ENCODE measurements at regions not wholly inside any gene's neighbourhood (a gene's known extent, or its start where the extent isn't known, plus 50 kb on each side); places are given as distances from the start of the nearest gene placed in this dataset.

DNA sequence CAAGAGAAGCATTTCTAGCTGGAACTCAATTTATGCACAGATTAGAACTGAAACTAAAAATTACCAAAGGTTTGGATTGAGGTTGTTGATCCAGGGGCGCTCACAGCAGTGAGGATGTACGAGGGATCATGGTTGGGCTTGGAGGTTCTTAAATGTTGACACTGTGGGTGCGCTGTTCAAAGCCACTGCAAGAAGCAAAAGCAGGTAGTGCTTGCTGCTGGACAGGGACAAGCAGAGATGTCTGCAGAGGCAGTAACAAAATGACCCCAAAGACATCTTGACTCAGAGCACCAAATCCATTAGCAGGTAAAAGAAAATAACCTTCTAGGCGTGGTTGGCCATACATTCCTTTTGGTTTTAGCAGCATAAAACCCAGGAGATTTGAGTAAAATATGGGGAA is 468.4 kb downstream of the ZSWIM6 start:
- DNase-seq: no peak

GRCh38 chr5:61801174-61801573 is 469.1 kb downstream of the ZSWIM6 start:
- DNase-seq: no peak

DNA sequence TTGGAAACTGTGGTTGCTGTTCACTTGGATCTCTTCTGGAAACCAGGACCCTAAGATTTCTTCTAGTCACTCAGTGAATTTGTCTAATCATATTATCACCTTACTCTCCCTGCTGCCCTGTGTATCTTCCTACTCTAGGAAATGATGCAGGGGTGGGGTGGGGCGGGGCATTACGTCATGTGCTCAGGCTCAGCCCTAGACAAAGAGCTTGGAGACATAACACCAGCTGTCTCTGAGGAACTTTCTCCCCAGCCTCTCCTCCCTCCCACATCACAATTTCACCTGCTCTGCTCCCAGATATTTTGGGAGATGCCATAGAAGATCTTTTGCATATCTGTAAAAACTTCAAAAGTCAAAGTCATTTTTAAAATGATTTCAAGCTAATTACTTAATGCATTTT is 470.4 kb downstream of the ZSWIM6 start:
- no peak for DNase-seq

- DNase-seq: peak; percentile 56
Observed at GRCh38 chr5:61805101-61805500, 473.0 kb downstream of the ZSWIM6 start.

DNA sequence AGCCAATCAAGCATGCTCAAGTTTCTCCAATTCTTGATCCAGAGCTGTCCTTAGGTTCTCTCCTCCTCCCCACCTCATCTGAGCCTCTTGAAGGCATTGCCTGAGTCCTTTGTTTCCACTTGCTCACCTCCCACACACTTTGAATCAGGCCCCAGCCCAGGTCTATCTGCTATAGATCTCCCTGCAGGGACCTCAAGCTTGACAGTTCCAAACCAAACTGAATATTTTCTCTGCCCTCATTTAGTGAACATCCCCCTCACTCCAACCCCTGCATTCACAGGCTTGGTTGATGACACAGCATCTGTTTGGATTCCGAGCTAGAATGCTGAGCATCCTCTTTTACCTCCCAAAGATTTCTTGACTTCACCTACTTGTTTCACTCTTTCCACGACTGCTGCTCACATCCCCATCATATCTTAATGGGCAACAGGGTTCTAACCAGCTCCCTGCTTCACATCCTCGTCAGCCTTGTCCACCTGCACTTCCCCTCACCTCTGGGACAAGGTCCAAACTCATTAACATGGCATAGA is 474.5 kb downstream of the ZSWIM6 start:
- DNase-seq: no peak

DNA sequence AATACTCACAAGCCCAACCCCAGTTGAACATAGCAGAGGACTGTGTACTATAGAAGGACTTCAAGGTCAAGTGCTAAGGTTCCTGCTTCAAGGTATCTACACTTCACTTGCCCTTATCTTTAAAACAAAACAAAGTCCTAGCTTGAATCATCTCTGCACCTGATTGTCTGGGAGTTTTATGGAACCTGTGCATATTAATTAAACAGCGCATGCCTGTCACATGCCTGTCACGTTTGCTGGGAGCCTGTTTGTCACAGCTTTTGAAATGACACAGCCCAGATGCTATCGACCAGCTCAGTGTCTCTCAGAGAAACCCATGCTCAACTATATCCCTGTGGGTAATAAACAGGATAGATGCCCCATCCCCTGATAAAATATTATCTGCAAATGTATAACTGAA is 476.0 kb downstream of the ZSWIM6 start:
- no peak for DNase-seq

- no peak for DNase-seq
Observed at GRCh38 chr5:61808909-61809308, 476.9 kb downstream of the ZSWIM6 start.

DNA sequence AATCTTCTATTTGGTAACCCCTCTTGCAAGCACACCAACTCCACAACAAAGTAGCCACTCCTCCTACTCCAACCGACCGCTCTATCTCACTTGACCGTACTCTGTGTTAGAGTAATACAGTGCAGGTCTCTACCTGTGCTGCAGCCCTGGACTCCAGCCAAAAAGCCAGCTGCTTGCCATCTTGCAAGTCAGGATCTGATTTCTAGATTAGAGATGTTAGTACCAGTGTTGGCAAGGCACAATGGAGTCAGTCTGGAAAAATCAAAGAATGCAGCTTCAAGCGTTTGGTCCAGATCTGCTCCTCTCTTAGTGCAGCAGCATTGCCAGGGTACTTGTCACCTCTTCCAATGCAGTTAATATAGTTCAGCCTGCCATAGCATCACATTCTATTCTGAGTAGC is 477.6 kb downstream of the ZSWIM6 start:
- no peak for DNase-seq

- DNase-seq: no peak
Observed at GRCh38 chr5:61811052-61811451, 479.0 kb downstream of the ZSWIM6 start.

DNA sequence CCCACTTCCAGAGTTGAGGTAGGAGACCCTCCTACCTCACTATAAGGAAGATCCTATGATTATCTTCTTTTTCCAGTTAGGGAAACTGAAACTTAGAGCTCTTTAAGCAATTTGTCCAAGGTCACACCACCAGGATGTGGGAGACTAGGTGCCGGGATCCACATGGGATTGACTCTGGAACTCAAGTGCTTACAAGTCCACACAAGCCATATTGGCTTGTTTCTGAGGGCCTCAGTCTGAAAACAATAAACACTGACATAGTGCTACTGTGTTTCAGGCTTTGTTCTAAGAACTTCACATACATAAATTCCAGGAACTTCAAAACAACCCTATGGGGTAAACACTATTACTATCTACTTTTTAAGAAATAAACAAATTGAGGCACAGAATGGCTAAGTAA is 481.3 kb downstream of the ZSWIM6 start:
- DNase-seq: no peak

DNA sequence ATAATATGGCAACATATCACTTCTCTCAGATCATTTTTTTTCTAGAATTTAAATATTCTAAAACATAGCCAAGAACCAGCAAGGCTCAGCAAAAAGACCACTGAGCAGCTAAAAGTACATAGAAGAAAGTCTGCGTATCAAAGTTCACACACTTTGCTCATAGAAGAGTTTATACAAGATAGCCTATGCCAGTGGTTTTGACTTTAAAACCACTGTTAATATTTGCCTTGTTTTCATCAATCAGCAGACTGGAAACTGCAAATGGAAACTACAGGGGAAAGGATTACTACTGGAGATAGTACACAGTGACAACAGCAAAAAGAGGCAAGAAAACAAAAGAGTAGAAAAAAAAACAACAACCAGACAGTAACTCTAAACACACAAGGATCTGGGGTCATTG is 483.3 kb downstream of the ZSWIM6 start:
- no peak for DNase-seq

- DNase-seq: no peak
Observed at GRCh38 chr5:61816146-61816545, 484.1 kb downstream of the ZSWIM6 start.

- no peak for DNase-seq
Observed at GRCh38 chr5:61816585-61817450, 484.8 kb downstream of the ZSWIM6 start.

- DNase-seq: peak; percentile 56
Observed at GRCh38 chr5:61817472-61818326, 485.6 kb downstream of the ZSWIM6 start.

DNA sequence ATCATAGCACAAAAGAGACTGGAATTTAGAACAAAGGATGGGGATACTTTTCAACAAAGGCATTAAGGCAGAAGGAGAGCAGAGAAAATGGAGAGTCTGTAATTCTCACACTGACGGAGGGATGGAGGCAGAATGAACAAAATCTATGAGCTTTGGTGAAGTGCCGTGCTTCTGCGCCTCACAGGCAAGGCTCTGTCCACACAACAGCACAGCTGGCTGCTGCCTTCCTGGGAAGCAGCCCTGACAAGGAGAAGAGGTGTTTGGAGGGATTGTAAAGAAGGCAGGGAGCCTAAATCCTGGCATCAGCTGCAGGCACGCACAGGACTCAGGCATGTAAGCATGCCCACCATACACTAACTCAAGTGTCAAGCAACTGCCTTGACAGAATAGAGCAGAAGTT is 485.2 kb upstream of the KIF2A start:
- DNase-seq: no peak

DNA sequence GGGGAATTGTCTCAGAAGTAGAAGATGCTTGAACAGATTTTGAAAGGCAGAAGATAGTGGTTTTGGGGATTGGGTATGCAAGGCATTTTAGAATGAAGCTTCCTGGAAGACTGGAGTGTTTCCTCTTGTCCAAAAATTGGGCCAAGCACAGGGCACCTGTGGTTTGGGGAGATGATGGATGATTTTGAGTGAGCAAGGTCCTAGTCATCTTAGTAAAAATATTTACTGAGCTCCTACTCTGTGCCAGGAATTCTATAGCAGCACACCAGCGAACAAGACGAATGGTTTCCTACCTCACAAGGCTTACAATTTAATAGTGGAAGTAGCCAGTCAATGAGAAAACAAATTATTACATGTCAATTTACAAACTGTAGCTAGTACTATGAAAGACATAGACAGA is 484.4 kb upstream of the KIF2A start:
- DNase-seq: no peak

GRCh38 chr5:61822584-61822983 is 483.4 kb upstream of the KIF2A start:
- no peak for DNase-seq

- no peak for DNase-seq
Observed at GRCh38 chr5:61823065-61823464, 482.9 kb upstream of the KIF2A start.

DNA sequence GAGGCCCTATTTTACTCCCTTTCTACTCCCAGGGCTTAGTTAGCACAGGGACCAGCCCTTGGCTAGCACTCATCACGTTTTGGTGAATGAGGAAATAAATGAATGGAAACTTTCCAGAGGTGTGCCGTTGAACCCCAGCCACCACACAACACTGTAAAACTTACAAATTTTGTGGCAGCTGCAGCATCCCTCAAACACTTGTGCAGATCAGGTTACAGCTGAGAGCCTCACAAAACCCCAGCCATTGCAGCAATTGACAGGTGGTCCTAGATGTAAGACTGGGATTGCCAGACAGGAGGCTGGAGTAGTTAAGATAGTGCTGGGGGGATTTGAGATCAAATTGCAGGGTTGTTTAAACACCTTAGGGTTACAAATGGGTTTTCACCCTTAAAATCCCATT is 482.2 kb upstream of the KIF2A start:
- DNase-seq: no peak

DNA sequence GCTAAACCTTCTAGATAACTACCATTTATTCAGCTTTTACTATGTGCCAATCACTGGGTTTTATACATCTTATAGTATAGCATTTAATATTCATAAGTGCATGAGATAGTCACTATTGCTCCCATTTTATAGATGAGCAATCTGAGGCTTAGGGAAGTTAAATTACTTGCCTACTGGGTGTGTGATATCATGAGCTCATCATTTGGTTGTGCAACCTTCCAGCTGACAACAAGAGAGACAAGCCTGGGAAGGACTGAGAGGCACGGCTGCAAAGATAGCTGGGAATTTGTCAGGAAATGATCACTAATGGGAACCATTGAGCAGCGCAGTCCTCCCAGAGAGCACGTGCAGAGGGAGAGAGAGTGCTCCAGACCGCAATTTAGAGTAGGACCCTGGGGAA is 481.6 kb upstream of the KIF2A start:
- DNase-seq: no peak

GRCh38 chr5:61827445-61827975 is 478.5 kb upstream of the KIF2A start:
- no peak for DNase-seq

GRCh38 chr5:61828856-61829255 is 477.1 kb upstream of the KIF2A start:
- no peak for DNase-seq

- no peak for DNase-seq
Observed at GRCh38 chr5:61831736-61832135, 474.3 kb upstream of the KIF2A start.

DNA sequence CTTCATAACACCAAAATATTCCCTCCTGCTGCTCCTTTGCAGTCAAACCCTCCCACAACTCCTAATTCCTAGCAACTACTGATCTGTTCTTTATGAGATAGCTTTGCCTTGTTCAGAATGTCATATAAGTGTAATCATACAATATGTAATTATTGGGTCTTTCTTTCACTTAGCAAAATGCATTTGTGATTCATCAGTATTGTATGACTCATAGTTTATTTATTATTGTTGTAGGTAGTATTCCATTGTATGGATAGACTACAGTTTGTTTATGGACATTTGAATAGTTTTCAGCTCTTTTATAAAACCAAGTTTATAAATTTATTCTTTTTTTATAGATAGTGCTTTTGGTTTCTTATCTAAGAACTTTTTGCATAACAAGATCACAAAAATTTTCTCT is 468.2 kb upstream of the KIF2A start:
- no peak for DNase-seq
